ENCODE measurements at regions not wholly inside any gene's neighbourhood (a gene's known extent, or its start where the extent isn't known, plus 50 kb on each side); places are given as distances from the start of the nearest gene placed in this dataset.

DNA sequence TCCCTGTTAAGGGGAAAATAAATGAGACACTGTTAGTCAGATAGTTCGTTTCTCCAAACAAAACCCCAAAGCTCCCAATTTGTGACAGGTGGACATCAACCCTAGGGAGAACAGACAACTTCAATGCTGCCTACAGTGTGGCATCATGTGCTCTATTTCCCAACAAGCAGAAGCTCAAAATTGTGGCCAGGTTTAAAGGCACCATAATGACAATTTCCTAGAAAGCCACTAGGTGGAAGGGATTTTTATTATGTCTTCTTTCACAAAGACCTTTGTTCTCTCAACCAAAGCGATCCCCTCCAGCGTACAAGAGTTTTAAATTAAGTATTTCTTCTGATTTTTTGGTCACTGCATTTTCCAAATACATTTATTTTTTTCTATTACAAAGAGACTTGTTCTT, 88.0 kb upstream of the MBIP start (continued):
- TF ChIP-seq PTBP1 (IDR thresholded peaks at IDR 0.05; ENCODE audit: low read depth, low read length) (no peak), SAFB2 (IDR thresholded peaks at IDR 0.05; ENCODE audit: borderline replicate concordance, low read depth, low read length, severe bottlenecking) (no peak), BDP1 (IDR thresholded peaks at IDR 0.05; ENCODE audit: insufficient read depth, insufficient read length) (no peak), GATA2 (CRISPR knock-in tag; IDR thresholded peaks at IDR 0.05) (no peak)
- TF ChIP-seq, protein P1, sequence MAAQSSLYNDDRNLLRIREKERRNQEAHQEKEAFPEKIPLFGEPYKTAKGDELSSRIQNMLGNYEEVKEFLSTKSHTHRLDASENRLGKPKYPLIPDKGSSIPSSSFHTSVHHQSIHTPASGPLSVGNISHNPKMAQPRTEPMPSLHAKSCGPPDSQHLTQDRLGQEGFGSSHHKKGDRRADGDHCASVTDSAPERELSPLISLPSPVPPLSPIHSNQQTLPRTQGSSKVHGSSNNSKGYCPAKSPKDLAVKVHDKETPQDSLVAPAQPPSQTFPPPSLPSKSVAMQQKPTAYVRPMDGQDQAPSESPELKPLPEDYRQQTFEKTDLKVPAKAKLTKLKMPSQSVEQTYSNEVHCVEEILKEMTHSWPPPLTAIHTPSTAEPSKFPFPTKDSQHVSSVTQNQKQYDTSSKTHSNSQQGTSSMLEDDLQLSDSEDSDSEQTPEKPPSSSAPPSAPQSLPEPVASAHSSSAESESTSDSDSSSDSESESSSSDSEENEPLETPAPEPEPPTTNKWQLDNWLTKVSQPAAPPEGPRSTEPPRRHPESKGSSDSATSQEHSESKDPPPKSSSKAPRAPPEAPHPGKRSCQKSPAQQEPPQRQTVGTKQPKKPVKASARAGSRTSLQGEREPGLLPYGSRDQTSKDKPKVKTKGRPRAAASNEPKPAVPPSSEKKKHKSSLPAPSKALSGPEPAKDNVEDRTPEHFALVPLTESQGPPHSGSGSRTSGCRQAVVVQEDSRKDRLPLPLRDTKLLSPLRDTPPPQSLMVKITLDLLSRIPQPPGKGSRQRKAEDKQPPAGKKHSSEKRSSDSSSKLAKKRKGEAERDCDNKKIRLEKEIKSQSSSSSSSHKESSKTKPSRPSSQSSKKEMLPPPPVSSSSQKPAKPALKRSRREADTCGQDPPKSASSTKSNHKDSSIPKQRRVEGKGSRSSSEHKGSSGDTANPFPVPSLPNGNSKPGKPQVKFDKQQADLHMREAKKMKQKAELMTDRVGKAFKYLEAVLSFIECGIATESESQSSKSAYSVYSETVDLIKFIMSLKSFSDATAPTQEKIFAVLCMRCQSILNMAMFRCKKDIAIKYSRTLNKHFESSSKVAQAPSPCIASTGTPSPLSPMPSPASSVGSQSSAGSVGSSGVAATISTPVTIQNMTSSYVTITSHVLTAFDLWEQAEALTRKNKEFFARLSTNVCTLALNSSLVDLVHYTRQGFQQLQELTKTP (IDR thresholded peaks at IDR 0.05; ENCODE audit: low read depth in 1 of 2, partially characterized antibody in 2 of 2) = no peak

DNA sequence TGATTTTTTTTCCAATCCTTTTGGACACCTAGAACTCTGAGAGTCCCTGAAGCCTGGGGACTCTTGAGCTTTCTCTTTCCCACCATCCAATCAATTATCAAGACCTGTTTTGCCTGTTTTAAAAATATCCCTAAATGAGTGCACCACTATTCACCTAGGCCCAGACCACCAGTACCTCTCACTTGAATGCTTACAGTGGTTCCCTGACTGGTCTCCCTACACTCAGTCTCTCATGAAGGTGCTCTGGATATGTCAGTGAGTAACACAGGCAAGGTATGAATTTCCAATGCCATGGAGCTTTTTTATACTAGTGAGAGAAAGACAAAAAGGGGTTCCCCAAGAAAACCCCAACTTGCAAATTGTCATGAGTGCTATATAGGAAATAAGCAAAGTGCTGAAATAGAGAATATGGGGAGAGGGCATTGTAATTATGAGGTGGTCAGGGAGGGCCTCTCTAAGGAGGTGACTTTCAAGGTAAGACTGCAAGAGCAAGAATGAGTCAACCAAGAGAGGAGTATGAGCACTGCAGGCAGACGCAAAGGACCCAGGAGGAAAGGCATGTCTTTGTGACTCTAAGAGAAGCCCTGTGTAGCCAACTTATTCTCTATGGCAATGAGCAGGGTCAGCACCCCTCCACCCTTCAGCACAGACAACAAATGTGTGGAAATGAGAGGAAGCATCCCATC, 85.3 kb upstream of the MBIP start:
- CTCF ChIA-PET (ENCODE audit: low intra/inter-chr PET ratio) = no interaction called here

More for the DNA sequence above, 85.3 kb upstream of the MBIP start:
- in situ Hi-C loops (cut with MboI) = no loop called here
- 0% methylated on average over 1 of the region's 1 CpG for WGBS (ENCODE audit: insufficient coverage, low coverage, missing lambda C conversion rate)
- Histone ChIP-seq H3K4me2 (ENCODE audit: insufficient read depth, low read length) (no peak overlapping the region), H3K36me3 (ENCODE audit: control insufficient read depth, insufficient read depth, low read length) (no peaks in the 10 kb centered on the region), H3K9me1 (ENCODE audit: control insufficient read depth, insufficient read depth, low read length) (no peaks in the 10 kb centered on the region), H3K27ac (ENCODE audit: extremely low read depth, low read depth, low read length) (no peak overlapping the region), H3K4me1 (replicated peaks in 1 of 2; ENCODE audit: control insufficient read depth in 2 of 2, insufficient read depth in 2 of 2, low read length in 2 of 2) (no peaks in the 10 kb centered on the region), H4K20me1 (replicated peaks; ENCODE audit: control insufficient read depth, insufficient read depth, low read length) (no peaks in the 10 kb centered on the region), H3K27me3 (ENCODE audit: control insufficient read depth in 2 of 2, insufficient read depth in 2 of 2, low read length in 2 of 2) (no peaks in the 10 kb centered on the region), H3K9me3 (replicated peaks; ENCODE audit: control insufficient read depth, insufficient read depth, low read depth, low read length) (no peaks in the 10 kb centered on the region), H3K79me2 (ENCODE audit: control insufficient read depth, insufficient read depth, low read length) (no peaks in the 10 kb centered on the region), H3K4me3 (no peak overlapping the region), H2AFZ (ENCODE audit: low read depth, low read length) (no peak overlapping the region), H3K9ac (ENCODE audit: insufficient read depth in 1 of 2, low read depth in 2 of 2, low read length in 2 of 2) (no peak overlapping the region)
- POLR2A ChIA-PET = interaction anchor here (1.0 kb wide), 1 partner anchor 12 kb away, joined by 3 read pairs; no protein-coding TSS in a partner anchor
- FAIRE-seq = no peak
- intact Hi-C loops (cut with micrococcal nuclease) = no loop called here
- DNase-seq (ENCODE audit: extremely low read depth in 1 of 4, low spot score in 3 of 4) = no peak
- no TSS peak for BruUV-seq (replicated peaks)
- TF ChIP-seq ZC3H8 (IDR thresholded peaks at IDR 0.05) (no peak), SRSF1 (IDR thresholded peaks at IDR 0.05; ENCODE audit: low read depth, low read length) (no peak), ZNF224 (CRISPR knock-in tag; IDR thresholded peaks at IDR 0.05) (no peak), TARDBP (IDR thresholded peaks at IDR 0.05) (no peak), ZFP1 (CRISPR knock-in tag; IDR thresholded peaks at IDR 0.05) (no peak), JUND (IDR thresholded peaks at IDR 0.05; ENCODE audit: borderline replicate concordance, low read depth, low read length) (no peak), JUND (tag; IDR thresholded peaks at IDR 0.05; ENCODE audit: borderline replicate concordance, low read depth, low read length) (no peak), NELFE (IDR thresholded peaks at IDR 0.05; ENCODE audit: insufficient read depth, insufficient read length) (no peak), ZNF384 (IDR thresholded peaks at IDR 0.05; ENCODE audit: low read depth, low read length) (no peak), POLR2B (IDR thresholded peaks at IDR 0.05; ENCODE audit: low read depth, partially characterized antibody) (no peak), OTX1 (CRISPR knock-in tag; IDR thresholded peaks at IDR 0.05) (no peak)
- TF ChIP-seq, protein P2, sequence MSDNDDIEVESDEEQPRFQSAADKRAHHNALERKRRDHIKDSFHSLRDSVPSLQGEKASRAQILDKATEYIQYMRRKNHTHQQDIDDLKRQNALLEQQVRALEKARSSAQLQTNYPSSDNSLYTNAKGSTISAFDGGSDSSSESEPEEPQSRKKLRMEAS (CRISPR knock-in tag; IDR thresholded peaks at IDR 0.05) = no peak
- ATAC-seq = no peak
